ENCODE measurements at regions not wholly inside any gene's neighbourhood (a gene's known extent, or its start where the extent isn't known, plus 50 kb on each side); places are given as distances from the start of the nearest gene placed in this dataset.
"Not testable (repeated sequence)": the region's sequence is repeated elsewhere in the genome, so short reads cannot be mapped to it uniquely, and the experiment has no call there.

- no peak for DNase-seq (ENCODE audit: low spot score)
These were observed 1656.5 kb downstream of the EFNA5 start for GRCh38 chr5:106014262-106014661.

GRCh38 chr5:106006242-106006641 is 1664.5 kb downstream of the EFNA5 start:
- no peak for DNase-seq (ENCODE audit: low spot score)

- DNase-seq (ENCODE audit: low spot score) = not testable (repeated sequence)
These were observed 1671.7 kb downstream of the EFNA5 start for GRCh38 chr5:105998991-105999390.

- DNase-seq (ENCODE audit: low spot score) = no peak
These were observed 1677.7 kb downstream of the EFNA5 start for GRCh38 chr5:105993027-105993426.

- no peak for DNase-seq (ENCODE audit: low spot score)
These were observed 1688.2 kb downstream of the EFNA5 start for GRCh38 chr5:105982526-105982925.

- DNase-seq (ENCODE audit: low spot score) = no peak
These were observed 1692.7 kb downstream of the EFNA5 start for GRCh38 chr5:105978011-105978410.

- no peak for DNase-seq (ENCODE audit: low spot score)
These were observed 1693.6 kb downstream of the EFNA5 start for GRCh38 chr5:105977163-105977562.

GRCh38 chr5:105970919-105971318 is 1699.8 kb downstream of the EFNA5 start:
- no peak for DNase-seq (ENCODE audit: low spot score)

GRCh38 chr5:105968981-105969380 is 1701.8 kb downstream of the EFNA5 start:
- no peak for DNase-seq (ENCODE audit: low spot score)

GRCh38 chr5:105963696-105964255 is 1707.0 kb downstream of the EFNA5 start:
- DNase-seq (ENCODE audit: low spot score) = no peak

GRCh38 chr5:105961572-105961971 is 1709.2 kb downstream of the EFNA5 start:
- DNase-seq (ENCODE audit: low spot score) = no peak

GRCh38 chr5:105956456-105957196 is 1714.1 kb downstream of the EFNA5 start:
- DNase-seq (ENCODE audit: low spot score) = no peak

GRCh38 chr5:105954341-105954740 is 1716.4 kb downstream of the EFNA5 start:
- DNase-seq (ENCODE audit: low spot score) = no peak

GRCh38 chr5:105953616-105954015 is 1717.1 kb downstream of the EFNA5 start:
- no peak for DNase-seq (ENCODE audit: low spot score)

- DNase-seq (ENCODE audit: low spot score) = no peak
These were observed 1717.9 kb downstream of the EFNA5 start for GRCh38 chr5:105952875-105953274.

- no peak for DNase-seq (ENCODE audit: low spot score)
These were observed 1723.3 kb downstream of the EFNA5 start for GRCh38 chr5:105947461-105947860.

- DNase-seq (ENCODE audit: low spot score) = no peak
These were observed 1725.3 kb downstream of the EFNA5 start for GRCh38 chr5:105945203-105945972.

- no peak for DNase-seq (ENCODE audit: low spot score)
These were observed 1730.6 kb downstream of the EFNA5 start for GRCh38 chr5:105940181-105940580.

GRCh38 chr5:105934171-105934570 is 1736.6 kb downstream of the EFNA5 start:
- no peak for DNase-seq (ENCODE audit: low spot score)

GRCh38 chr5:105931881-105932421 is 1738.8 kb downstream of the EFNA5 start:
- no peak for DNase-seq (ENCODE audit: low spot score)

GRCh38 chr5:105929858-105930257 is 1740.9 kb downstream of the EFNA5 start:
- no peak for DNase-seq (ENCODE audit: low spot score)

GRCh38 chr5:105924366-105924765 is 1746.4 kb downstream of the EFNA5 start:
- no peak for DNase-seq (ENCODE audit: low spot score)

GRCh38 chr5:105922574-105922973 is 1748.2 kb downstream of the EFNA5 start:
- no peak for DNase-seq (ENCODE audit: low spot score)

All from CD4-positive, alpha-beta T cell treated with Interleukin-6 at 100 ng/mL for 8 hours (primary cell).